GM12873 (cell line): ENCODE measurements at regions not wholly inside any gene's neighbourhood (a gene's known extent, or its start where the extent isn't known, plus 50 kb on each side); places are given as distances from the start of the nearest gene placed in this dataset.

ENCODE experiments used
- TF ChIP-seq, protein P1 (sequence below): IDR thresholded peaks from 2 replicates; pipeline ENCODE4 v1.5.1; 2012; ENCODE audit warnings: low read depth, mild to moderate bottlenecking, moderate library complexity, low read length, control low read depth; ENCODE audit not compliant: insufficient read depth; ENCODE audit errors: missing control alignments

DNA sequence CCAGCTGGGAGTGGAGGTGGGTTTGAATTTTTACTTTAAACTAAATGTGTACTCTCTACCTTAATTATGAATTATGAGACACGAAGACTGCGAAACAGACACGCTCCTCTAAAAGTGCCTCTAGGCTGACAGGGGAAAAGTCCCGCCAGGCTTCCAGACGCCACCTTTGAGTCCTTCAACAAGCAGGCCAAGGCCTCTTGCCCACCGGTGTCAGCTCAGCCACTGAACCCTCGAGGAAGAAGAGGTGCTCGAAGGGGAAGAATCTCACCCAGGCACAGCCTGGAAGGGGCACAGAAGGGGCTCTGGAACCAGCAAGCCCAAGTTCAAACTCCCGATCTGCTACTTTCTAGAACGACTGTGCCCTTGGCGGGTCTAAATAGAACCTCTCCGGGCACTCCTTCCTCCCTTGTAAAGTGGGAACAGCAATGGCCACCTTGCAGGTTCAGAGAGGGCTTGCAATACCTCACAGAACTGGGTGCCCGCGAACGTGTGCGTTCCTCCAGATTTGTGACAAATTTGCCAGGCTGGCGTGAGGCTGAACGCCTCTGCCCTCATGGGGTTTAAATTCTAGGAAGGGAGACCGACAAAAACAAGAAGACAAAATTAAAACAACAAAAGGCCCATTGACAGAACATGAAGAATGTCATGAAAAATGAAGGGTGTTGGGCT, 158.5 kb upstream of the GRK3 start:
- TF ChIP-seq, protein P1, sequence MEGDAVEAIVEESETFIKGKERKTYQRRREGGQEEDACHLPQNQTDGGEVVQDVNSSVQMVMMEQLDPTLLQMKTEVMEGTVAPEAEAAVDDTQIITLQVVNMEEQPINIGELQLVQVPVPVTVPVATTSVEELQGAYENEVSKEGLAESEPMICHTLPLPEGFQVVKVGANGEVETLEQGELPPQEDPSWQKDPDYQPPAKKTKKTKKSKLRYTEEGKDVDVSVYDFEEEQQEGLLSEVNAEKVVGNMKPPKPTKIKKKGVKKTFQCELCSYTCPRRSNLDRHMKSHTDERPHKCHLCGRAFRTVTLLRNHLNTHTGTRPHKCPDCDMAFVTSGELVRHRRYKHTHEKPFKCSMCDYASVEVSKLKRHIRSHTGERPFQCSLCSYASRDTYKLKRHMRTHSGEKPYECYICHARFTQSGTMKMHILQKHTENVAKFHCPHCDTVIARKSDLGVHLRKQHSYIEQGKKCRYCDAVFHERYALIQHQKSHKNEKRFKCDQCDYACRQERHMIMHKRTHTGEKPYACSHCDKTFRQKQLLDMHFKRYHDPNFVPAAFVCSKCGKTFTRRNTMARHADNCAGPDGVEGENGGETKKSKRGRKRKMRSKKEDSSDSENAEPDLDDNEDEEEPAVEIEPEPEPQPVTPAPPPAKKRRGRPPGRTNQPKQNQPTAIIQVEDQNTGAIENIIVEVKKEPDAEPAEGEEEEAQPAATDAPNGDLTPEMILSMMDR: no peak

DNA sequence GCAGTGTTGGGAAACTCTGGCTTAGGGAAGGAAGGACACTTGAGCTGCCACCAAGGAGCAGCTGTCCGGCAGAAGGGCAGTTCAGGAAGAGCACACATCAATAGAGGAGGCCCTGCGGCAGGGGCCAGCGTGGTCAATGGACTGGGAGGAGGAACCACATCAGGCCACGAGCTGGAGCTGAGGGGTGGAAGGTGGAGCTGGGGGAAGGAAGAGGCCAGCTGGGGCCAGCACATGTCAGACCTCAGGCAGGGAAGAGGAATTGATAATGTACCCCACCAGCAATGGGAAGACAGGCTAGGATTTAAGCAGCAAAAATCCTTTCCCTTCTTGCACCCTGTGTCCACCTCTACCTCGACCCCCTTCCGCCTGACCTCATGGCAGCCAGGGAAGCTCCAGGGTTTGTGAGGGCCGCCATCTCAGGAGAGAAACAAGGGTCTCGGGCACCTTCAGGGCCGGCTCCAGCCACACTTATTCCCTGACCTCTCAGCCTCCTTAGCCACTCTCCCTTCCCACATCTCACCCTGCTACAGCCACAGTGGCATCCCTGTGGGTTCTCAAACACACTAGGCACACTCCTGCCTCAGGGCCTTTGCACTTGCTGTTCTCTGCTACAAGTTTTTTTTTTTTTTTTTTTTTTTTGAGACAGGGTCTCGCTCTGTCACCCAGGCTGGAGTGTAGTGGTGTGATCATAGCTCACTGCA, 157.8 kb upstream of the GRK3 start:
- TF ChIP-seq, protein P1: no peak

DNA sequence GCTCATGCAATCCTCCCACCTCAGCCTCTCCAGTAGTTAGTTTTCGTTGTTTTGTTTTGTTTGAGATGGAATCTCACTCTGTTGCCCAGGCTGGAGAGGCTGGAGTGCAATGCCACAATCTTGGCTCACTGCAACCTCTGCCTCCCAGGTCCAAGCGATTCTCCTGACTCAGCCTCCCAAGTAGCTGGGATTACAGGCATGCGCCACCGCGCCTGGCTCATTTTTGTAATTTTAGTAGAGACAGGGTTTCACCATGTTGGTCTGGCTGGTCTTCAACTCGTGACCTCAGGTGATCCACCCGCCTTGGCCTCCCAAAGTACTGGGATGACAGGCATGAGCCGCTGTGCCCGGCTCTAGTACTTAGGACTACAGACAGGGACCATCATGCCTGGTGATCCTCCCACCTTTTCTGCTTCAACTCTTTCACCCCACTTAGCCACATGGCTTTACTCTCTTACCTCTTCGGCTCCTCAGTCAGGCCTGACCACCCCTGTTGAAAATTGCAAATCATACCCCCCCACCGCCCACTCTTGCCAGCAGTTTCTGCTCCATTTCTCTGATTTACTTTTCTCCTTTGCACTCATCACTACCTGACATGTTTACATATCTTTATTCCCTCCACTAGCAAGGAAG, 157.1 kb upstream of the GRK3 start:
- TF ChIP-seq, protein P1: no peak

DNA sequence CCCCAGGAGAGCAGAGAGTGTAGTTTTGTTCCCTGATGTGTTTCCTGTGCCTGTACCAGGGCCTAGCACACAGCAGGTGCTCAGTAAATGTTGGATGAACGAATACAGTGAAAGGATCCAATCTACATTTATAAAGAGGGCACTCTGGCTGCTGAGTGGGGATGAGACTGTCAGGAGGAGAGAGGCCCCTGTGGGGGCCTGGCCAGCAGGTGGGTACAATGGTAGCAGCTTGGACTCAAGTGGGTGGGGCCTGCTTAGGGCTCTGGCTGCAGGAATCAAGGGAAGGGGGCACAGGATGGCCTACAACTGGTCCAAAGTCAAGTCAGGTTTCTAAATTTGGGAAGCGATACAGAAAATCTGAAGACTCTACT, 156.6 kb upstream of the GRK3 start:
- TF ChIP-seq, protein P1: no peak

DNA sequence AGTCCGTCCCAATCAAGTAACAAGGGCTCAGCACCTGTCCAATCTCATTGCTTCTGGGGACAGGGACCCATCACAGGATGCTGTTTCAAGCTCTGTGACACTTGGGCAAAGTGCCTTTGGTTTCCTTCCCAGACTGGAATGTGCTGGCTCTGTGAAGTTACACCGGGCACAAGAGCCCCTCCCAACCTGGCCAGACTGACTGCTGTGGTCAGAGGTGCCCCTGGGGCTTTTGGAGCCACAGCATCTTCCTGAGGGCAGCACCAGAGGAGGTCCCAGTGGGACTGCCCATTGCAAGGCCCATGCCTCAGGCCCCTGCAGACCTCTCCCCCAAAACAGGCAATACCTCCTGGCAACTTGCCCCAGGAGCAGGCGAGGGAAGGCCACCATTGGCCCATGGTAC, 155.2 kb upstream of the GRK3 start:
- TF ChIP-seq, protein P1: no peak

DNA sequence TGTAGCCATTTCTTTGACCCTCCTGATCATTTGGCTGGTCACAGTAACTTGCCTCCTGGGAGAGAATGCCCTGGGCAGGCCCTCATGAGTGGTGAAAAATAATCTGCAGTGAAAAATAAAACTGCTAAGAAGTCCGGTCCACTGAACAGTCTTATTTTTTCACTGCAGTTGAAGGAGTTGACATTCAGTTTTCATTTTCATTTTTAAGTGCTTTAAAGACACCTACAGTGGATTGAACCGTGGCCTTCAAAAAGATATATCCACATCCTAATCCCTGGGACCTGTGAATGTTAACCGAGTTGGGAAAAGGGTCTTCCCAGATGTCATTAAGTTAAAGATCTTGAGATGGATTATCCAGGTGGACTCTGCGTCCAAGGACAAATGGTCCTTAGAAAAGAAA, 153.6 kb upstream of the GRK3 start:
- TF ChIP-seq, protein P1: no peak

DNA sequence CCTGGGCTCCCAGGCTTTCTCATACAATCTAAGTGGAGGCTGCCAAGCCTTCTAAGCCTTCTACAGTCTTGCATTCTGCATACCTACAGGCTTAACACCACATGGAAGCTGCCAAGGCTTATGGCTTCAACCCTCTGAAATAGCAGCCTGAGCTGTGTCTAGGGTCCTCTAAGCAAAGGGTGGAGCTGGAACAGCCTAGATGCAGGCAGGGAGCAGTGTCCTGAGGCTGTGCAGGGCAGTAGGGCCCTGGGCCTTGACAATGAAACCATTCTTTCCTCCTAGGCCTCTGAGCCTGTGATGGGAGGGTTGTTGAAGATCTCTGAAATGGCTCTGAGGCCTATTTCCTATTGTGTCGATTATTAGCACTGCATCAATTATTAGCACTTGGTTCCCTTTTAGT, 150.9 kb upstream of the GRK3 start:
- TF ChIP-seq, protein P1: no peak
